Embryonic facial prominence (tissue), 1 donor: ENCODE measurements at regions not wholly inside any gene's neighbourhood (a gene's known extent, or its start where the extent isn't known, plus 50 kb on each side); places are given as distances from the start of the nearest gene placed in this dataset.

Experiments
- DNase-seq: peaks from one replicate; pipeline ENCODE4 v3.0.0-alpha.2; 2016; ENCODE audit errors: extremely low spot score

DNA sequence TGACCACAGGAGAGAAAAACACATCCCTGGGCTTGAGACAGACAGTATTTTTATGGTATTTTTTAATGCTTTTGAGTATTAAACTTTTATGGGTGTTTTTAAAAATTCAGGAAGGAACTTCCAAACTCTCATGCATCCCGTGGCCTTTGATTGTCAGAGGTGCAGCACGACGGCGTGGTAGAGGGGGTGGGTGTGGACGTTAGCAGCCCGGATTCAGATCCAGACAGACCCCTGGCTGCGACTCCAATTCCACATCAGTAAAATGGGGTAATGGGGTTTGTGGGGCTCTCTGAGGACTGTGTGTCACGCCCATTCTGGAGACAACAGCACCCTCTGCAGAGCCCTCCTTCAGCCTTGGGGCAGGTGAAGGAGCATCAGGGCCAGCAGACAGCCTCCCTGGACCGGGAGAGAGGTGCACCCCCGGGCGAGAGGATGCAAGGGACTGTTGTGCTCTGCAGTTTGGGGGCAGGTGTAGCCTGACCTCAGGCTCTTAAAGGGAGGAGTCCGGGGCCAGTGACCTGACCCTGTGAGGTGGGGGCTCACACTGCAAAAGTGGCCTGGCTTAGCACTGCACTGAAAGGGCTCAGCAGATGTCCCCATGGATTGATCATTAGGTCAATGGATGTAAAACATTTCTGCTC, 1024.3 kb downstream of the TBC1D22A start:
- no peak for DNase-seq

DNA sequence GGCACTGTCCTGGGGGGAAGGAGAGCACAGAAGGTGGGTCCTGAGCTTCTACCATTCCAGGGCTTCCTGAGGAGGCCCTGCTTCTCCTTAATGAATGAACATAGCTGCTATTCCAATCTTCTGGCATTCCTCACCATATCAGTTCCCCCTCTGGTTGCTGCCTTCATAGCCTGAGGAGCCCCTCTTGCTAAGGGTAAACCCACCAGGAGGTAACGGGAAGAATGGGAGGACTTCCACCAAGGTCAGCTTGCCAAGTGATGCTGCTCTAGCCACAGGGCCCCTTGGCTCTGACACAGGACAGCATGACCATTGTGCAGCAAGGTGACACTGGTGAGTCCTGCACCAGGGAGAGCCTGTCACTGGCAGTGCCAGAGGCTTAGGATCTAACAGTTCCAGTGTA, 1022.5 kb downstream of the TBC1D22A start:
- DNase-seq = no peak

DNA sequence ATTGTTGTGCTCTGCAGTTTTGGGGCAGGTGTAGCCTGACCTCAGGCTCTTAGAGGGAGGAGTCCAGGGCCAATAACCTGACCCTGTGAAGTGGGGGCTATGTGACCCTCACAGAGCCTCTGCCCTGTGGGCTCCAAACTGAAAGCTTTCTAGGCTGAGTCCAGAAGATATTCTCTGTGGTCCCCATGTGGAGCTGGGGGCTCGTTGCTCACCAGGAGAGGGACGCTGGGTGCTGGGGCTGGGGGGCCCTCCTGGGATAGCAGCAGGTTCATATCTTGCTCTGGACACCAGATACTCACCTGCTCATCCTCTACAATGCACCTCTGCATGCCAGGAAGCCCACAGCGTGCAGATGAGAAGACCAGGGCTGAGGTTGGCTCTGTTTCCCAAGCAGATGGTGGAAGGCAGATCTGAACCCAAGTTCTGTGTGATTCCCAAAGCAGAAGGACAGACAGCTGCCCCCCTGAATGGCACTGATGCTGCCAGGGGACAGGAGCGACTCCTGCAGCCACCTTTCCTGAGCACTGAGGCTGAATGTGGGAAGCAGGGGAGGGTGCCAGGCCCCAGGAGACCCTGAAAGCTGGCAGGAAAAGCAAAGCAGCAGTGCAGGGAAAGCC, 1022.0 kb downstream of the TBC1D22A start:
- DNase-seq = no peak

DNA sequence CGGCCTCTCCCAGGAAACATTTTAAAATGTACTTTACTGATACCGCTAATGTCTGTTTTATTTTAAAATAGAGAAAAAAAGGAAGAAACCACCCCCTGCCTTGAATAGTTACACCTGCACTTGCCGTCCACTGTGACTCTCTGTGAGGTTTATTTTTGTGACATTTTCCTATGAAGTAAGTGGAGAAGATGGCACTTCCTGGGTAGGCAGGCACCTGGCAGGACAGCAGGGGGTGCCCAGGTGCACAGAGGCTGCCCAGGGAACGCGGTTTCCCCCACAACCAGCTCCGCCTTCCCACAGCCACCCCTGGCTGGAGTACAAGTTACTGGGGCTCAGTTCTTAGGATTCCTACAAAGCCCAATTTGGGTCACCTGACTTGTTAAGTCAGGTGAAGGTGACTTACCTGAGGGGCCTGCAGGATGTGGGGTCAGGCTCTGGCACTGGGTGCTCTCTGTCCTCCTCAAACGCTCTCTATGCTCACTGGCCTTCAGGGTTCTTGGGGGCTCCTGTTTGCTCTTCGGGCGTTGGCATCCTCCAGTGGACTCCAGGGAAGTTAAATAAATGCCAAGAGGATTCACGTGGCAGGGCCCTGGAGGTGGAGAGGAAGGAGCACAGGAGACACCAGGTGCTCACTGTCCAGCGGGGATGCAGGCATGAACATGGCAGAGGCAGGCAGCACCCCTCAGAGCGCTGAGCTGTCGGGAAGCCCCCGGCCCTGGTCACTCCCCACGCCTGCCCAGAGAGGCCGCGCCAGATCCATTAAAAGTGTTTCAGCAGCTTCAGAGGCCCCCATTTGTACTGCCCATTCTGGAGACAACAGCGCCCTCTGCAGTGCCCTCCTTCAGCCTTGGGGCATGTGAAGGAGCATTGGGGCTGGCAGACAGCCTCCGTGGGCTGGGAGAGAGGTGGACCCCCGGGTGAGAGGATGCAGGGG, 1021.2 kb downstream of the TBC1D22A start:
- no peak for DNase-seq

DNA sequence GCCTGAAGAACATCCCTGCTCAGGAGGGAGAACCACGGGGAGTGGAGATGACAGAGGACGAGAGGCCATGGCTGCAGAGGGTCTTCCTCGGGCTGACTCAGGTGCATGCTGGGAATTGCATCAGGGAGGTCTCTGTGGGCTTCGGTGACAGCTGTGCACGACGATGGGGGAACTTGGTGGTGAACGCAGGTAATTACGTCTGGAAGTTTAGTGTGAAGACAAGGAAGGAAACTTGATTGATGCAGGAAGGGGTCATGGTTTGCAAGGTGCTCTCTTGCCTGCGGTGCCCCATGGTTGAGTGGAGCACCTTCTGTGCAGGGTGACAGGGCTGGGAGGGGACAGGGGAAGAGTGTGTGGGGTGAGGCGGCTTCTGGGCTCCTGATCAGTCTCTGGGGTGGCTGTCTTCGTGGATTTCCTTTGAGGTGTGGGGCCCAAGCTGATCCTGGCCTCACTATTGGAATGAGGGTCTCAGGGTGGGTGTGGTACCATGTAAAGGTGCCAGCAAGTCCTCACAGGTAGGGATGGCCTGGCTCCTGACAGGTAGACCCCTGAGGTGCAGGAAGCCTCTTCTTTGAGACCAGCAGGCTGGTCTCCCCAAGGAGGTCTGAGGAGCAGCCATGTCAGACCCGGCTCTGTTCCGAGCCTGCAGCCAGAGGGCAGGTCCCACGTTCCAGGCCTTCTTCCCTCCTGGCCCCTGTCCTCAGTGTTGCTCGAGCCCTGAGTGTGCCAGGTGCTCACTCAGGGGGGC, 1020.1 kb downstream of the TBC1D22A start:
- DNase-seq = no peak

DNA sequence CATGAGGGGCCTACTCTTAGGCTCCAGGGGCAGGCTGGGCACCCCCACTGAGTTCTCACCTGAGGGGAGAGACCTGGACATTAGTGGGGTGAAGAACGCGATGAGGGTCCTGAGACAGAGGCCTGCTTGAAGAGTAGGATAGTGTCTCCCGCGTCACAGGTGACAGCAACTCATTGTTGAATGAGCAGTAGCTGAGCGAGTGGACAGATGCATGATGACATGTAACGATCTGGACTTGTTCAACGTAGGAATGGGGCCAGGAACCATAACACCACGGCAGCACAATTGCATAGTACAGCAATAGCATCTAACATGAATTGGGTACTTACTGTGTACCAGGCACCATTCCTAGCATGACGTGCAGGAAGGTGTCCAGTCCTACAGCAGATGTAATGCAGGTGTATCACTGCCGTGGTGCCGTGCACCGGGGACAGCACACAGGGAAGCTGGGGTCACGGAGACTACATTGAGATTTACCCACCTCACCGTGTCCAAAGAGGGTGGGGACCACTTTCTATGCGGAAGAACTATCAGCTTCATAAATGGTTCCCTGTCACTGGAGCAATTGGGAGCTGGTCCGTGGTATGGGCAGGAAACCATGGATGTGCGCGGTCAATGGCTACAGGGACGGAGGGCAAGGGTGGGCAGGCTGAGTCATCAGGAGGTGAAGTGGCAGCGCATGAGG, 1019.1 kb downstream of the TBC1D22A start:
- no peak for DNase-seq

DNA sequence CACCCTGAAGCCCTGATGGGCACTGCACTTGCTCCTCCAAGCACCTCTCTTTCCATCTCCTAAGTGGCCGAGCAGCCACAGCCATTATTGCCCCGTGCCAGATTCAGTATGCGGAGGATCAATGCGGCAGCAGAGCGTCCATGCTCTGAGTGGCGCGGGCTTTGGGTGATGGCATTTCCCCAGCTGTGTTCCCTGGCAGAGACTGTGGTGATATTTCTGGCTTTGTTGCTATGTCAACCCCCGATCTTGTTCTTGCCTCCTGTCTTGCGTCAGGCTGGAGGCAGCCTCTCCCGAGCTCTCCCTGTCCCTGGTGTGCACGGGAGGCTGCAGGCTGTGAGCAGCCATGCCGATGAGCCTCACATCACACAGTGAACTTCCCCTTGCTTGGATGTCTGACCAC, 1018.6 kb downstream of the TBC1D22A start:
- no peak for DNase-seq

DNA sequence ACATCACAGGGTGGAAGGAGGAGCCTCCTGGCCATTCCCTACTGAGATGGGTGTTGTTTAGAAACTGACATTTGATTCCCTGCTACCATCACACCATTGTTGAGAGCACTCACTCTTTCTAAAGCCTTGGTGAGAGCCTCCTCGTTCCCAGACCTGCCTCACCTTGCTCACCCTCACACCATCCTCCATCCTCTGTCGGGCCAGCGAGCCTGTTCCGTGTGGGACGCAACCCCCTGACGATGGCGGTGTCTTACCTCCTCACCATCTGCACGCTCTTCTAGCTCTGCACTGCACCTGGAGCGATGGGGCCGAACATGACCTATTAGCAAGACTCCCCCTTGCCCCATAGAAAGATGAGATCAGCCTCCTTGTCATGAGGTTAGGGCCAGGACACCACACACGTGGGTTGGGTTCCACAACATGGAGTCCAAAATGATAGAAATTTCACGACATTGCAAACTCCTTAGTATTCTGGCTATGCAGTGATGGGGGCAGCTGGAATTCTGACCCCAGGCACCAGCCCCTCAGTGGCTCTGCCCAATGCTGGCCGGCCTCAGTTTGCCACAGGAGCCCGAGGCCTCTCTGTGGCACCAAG, 1017.9 kb downstream of the TBC1D22A start:
- DNase-seq = no peak

DNA sequence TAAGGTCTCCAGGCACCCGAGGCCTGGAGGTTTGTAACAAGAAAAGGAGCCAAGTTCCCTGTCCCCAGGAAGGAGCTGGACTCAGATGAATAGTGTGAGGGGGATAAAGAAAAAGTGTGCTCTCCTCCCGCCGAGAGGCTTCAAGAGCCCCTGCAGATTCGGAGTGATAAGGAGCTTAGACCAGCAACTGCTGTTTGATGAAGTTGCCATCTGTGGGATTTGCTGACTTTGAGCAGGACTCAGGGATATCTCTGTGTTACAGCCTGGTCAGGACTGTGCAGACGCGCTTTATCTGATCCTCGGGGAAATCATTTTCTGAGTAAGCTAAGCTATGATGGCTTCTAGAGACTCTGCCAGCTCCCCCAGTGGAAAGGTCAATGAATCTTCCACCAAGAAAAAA, 1017.0 kb downstream of the TBC1D22A start:
- no peak for DNase-seq

DNA sequence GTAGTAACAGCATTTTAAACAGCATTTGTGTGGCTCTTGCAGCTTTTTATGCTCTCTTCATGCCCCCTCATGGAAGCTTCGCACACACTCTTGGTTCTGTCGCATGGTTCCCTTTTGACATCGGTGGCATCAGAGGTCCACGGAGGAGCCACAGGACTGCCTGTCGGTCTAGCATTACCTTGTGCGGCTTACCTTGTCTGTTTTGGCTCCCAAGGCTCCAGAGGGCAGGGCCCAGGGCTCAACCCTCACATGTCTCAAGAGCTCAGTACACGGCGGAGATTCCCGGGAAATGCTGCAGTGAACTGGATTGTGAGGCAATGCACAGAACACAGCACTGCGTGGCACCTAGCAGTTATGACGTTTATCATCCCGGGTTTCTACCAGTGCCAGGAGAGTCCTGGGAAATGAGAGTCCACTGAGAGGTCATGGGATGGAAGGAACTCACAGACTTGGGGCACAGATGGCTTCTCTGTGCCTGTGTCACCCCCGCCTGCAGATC, 1015.8 kb downstream of the TBC1D22A start:
- DNase-seq = no peak

DNA sequence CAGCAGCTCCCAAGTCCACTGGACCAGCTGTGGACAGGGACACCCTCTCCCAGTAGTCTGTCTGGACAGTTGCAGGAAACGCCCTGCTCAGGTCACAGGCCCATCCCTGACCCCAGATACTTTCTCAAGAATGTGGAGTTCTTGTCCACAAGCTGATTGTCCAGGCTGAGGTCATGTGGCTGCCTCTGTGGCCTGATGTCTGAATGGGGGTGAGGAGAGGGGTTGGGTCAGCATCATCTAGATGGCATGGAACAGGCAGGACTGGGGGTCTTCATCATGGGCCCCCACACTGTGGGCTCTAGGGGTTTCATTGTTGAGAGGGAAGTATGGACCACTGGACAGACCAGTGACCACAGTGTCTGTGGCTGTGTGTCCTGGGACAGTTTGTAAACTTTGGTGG, 1015.0 kb downstream of the TBC1D22A start:
- DNase-seq = no peak

DNA sequence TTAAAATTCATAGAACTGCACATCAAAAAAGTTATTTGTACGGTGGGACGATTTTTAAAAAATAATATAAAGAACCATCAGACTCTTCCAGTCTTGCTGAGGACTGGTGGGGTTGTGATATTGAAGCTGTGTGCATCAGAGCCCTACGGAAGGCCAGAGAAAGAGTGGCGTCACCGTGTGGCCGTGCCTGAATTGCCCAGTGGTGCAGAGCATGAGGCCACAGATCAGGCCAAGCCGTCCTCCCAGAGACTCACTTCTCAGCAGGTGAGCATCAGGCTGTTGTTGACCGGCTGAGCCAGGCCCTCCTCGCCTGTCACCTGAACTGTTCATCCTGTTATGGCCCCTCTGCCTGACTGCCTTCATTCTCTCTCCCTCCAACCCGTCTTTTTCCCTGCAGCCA, 1013.9 kb downstream of the TBC1D22A start:
- DNase-seq = no peak

DNA sequence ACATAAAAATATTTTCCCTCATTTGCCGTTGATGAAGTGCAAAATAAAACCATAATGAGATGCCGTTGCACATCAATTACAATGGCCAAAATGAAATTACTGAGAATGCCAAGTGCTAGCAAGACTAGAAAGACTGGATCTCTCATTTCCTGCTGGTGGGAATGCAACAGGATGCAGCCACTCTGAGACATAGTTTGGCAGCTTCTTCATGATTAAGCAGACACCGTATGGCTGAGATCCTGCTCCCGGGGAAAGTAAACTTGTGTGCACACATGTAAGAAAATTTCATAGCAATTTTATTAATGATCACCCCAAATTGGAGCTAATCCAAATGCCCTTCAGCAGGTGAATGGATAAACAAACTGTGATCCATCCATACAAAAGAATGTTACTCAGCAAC, 1013.2 kb downstream of the TBC1D22A start:
- no peak for DNase-seq

DNA sequence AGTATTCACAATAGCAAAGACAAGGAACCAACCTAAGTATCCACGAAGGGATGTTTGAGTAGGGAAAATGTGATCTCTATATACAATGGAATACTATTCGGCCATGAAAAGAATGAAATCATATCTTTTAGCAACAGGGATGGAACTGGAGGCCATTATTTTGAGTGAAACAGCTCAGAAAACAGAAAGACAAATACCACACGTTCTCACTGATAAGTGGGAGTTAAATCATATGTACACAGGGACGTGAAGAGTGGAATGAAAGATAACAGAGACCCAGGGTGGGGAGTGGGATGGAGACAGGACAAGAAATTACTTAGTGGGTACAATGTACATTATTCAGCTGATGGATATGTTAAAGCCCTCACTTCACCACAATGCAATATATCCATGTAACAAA, 1012.7 kb downstream of the TBC1D22A start:
- no peak for DNase-seq

DNA sequence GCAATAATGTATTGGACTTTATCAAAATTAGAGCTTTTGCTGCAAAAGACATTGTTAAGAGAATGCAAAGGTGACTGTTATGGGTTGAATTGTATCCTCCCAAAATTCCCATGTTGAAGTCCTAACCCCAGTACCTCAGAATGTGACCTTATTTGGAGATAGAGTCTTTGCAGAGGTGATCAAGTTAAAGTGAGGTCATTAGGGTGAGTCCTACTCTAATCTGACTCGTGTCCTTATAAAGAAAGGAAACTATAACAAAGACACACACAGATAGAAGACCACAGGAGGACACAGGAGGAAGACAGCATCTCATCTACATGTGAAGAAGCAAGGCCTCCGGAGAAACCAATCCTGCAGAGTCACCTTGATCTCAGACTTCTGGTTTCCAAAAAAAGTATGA, 1011.2 kb downstream of the TBC1D22A start:
- no peak for DNase-seq

DNA sequence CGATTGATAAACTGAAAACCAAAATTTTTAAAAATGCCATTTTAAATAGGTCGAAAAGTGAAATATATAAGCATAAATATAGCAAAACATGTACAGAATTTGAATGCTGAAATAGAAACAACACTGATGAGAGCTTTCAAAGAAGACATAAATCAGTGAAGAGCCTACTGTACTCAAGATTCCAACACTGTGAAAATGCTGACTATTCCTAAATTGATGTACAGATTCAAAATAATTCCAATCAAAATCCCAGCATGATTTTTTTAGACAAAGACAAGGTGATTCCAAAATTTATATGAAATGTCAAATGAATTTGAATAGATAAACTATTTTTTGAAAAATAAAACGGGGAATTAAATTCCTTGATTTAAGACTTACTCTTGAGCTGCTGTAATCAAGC, 1010.4 kb downstream of the TBC1D22A start:
- DNase-seq = no peak

DNA sequence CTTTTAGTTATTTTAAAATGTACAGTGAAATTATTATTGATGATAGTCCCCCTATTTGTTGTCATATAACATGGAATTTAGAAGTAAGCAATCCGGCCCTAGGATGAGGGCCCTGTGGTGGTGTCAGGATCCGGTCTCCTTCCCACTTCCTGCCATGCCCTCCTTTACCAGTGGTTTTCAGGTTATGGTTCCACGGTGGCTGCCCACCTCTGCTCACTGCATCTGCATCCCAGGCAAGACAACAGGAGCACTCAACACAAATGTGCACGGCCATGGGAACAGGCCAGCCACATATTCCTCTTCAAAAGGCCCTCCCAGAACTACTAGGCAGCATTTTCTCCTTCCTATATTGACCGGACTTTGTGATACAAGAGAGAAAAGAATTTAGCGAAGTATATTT, 1007.2 kb downstream of the TBC1D22A start:
- no peak for DNase-seq

DNA sequence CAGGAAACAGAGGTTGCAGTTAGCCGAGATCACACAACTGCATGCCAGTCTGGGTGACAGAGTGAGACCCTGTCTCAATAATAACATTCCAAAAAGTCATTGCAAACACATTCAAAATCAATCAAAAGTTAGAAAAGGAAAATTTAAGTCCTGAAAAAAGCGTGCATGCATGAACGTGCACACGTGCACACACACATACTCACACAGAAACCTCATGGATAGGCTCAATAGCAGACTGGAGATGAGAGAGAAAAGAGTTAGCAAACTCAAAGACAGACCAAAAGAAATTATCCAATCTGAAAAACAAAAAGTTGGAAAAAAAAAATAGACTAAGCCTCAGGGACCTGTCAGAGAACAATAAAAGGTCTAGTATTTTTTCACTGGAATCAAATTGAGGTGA, 1005.6 kb downstream of the TBC1D22A start:
- no peak for DNase-seq

DNA sequence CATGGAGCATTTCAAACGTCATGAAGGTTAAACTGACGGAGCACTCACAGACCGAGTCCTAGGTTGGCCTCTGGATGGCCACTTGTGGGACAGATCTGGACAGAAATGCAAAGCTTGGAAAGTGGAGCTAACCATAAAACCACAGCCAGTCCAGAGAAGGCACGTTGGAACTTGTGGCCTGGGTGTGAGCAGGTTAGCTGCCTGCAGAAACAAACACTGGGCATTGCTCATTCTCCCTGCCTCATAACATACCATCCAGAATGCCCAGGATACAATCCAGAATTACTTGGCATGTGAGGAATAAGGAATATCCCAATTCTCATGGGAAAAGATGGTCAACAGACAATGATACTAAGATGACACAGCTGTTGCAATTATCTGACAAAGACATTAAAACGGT, 1005.0 kb downstream of the TBC1D22A start:
- no peak for DNase-seq

DNA sequence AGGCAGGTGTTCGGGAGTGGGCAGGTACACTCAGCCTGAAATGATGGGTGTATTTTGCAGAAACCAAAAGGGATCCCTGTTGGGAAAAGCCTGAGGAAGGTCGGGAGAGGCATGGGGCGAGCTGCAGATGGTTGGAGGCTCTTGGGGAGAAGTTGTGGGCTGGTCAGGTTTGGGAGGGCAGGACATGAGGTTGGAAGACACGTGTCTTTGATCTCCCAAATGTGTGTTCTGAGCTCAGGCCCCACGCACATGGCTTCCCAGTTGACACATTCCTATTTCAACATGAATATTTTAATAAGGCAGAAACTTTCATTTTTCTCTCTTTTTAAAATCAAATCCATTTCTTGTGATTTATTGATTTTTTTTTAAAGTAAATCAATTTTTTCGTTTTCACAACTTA, 1003.3 kb downstream of the TBC1D22A start:
- no peak for DNase-seq

DNA sequence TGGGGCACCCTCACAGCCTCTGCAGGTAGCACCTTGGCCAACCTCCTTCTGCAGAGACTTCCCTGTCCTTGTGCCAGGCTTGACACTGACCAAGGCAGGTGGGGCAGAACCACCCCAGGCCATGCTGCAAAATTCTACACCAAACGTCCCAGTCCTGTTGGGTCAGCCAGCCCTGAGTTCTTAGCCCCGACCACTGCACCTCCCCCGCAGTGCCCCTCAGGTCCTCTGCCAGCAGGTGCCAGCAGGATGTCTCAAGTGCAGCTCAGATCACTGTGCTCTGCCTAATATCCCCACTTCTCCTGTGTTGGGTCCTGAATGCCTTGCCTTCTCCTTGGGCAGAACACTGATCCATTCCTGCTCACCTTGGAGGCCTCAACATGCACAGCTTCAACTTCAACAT, 999.7 kb downstream of the TBC1D22A start:
- no peak for DNase-seq
